H9 (cell line): ENCODE measurements at regions not wholly inside any gene's neighbourhood (a gene's known extent, or its start where the extent isn't known, plus 50 kb on each side); places are given as distances from the start of the nearest gene placed in this dataset.

ENCODE experiments used
- DNase-seq: peaks from one replicate; pipeline ENCODE4 v3.0.0-alpha.2; 2017
- H2AFZ ChIP-seq: one replicate; pipeline ENCODE4 v1.6.1; 2013; ENCODE audit warnings: mild to moderate bottlenecking, low read length, control low read depth, moderate library complexity
- H2AK5ac ChIP-seq: 2 replicates; pipeline ENCODE4 v1.6.1; 2013; ENCODE audit warnings: low read length, control low read depth, mixed read lengths; ENCODE audit not compliant: insufficient read length
- H2BK120ac ChIP-seq: one replicate; pipeline ENCODE4 v1.6.1; 2013; ENCODE audit warnings: low read depth, mild to moderate bottlenecking, low read length, control low read depth, inconsistent platforms; ENCODE audit not compliant: poor library complexity, severe bottlenecking
- H2BK12ac ChIP-seq: 2 replicates; pipeline ENCODE4 v1.6.1; 2013; ENCODE audit warnings: low read length, control low read depth, mixed read lengths, low read depth; ENCODE audit not compliant: insufficient read length
- H2BK15ac ChIP-seq: 2 replicates; pipeline ENCODE4 v1.6.1; 2013; ENCODE audit warnings: low read depth, low read length, control low read depth
- H2BK20ac ChIP-seq: one replicate; pipeline ENCODE4 v1.6.1; 2013; ENCODE audit warnings: low read depth, mild to moderate bottlenecking, low read length, control low read depth, inconsistent platforms; ENCODE audit not compliant: poor library complexity, severe bottlenecking
- H2BK5ac ChIP-seq: 2 replicates; pipeline ENCODE4 v1.6.1; 2013; ENCODE audit warnings: low read length, control low read depth, mixed read lengths; ENCODE audit not compliant: insufficient read length
- H3K14ac ChIP-seq: 2 replicates; pipeline ENCODE4 v1.6.1; 2013; ENCODE audit warnings: low read length, control low read depth; ENCODE audit not compliant: insufficient read depth
- H3K18ac ChIP-seq: 2 replicates; pipeline ENCODE4 v1.6.1; 2013; ENCODE audit warnings: low read depth, mild to moderate bottlenecking, mixed read lengths, low read length, control low read depth; ENCODE audit not compliant: insufficient read length
- H3K23ac ChIP-seq: 2 replicates; pipeline ENCODE4 v1.6.1; 2013; ENCODE audit warnings: low read length, control low read depth, mixed read lengths, low read depth; ENCODE audit not compliant: insufficient read length
- H3K23me2 ChIP-seq: 2 replicates; pipeline ENCODE4 v1.6.1; 2013; ENCODE audit warnings: low read depth, mild to moderate bottlenecking, mixed read lengths, low read length, control low read depth; ENCODE audit not compliant: insufficient read length, poor library complexity, severe bottlenecking
- H3K27ac ChIP-seq: 2 replicates; pipeline ENCODE4 v1.5.1; 2013; ENCODE audit warnings: low read length, control low read depth, mixed read lengths, low read depth; ENCODE audit not compliant: insufficient read length
- H3K27me3 ChIP-seq: 2 replicates; pipeline ENCODE4 v1.6.1; 2013; ENCODE audit warnings: low read length, control low read depth, inconsistent platforms; ENCODE audit not compliant: insufficient read depth
- H3K4ac ChIP-seq: 2 replicates; pipeline ENCODE4 v1.6.1; 2013; ENCODE audit warnings: low read depth, mild to moderate bottlenecking, control low read depth, inconsistent platforms, low read length, moderate library complexity
- H3K4me1 ChIP-seq: 2 replicates; pipeline ENCODE4 v1.6.1; 2013; ENCODE audit warnings: low read length, control low read depth, inconsistent platforms; ENCODE audit not compliant: insufficient read depth
- H3K4me2 ChIP-seq: 2 replicates; pipeline ENCODE4 v1.6.1; 2013; ENCODE audit warnings: low read length, control low read depth, mixed read lengths; ENCODE audit not compliant: insufficient read length, insufficient read depth
- H3K56ac ChIP-seq: 2 replicates; pipeline ENCODE4 v1.6.1; 2013; ENCODE audit warnings: low read depth, mild to moderate bottlenecking, mixed read lengths, low read length, control low read depth; ENCODE audit not compliant: insufficient read length
- H3K79me1 ChIP-seq: 2 replicates; pipeline ENCODE4 v1.6.1; 2013; ENCODE audit warnings: low read depth, mild to moderate bottlenecking, moderate library complexity, low read length, control low read depth, inconsistent platforms; ENCODE audit not compliant: insufficient read depth, poor library complexity, severe bottlenecking
- H3K79me2 ChIP-seq: 2 replicates; pipeline ENCODE4 v1.6.1; 2013; ENCODE audit warnings: low read length, control low read depth, inconsistent platforms; ENCODE audit not compliant: insufficient read depth
- H3K9ac ChIP-seq: 2 replicates; pipeline ENCODE4 v1.6.1; 2013; ENCODE audit warnings: low read length, control low read depth, mixed read lengths; ENCODE audit not compliant: insufficient read length; ENCODE audit errors: extremely low read depth
- H3K9me3 ChIP-seq: one replicate; pipeline ENCODE4 v1.6.1; 2013; ENCODE audit warnings: low read depth, low read length, inconsistent platforms; ENCODE audit not compliant: control insufficient read depth
- H3T11ph ChIP-seq: one replicate; pipeline ENCODE4 v1.6.1; 2013; ENCODE audit warnings: mild to moderate bottlenecking, low read length, control low read depth, inconsistent platforms
- H4K20me1 ChIP-seq: one replicate; pipeline ENCODE4 v1.6.1; 2013; ENCODE audit not compliant: control insufficient read depth, insufficient read length, insufficient read depth
- H4K5ac ChIP-seq: 2 replicates; pipeline ENCODE4 v1.6.1; 2013; ENCODE audit warnings: low read depth, mild to moderate bottlenecking, mixed read lengths, low read length, control low read depth; ENCODE audit not compliant: insufficient read length
- H4K8ac ChIP-seq: replicated peaks from 2 replicates; pipeline ENCODE4 v1.6.1; 2013; ENCODE audit warnings: low read length, control low read depth, mixed read lengths, low read depth; ENCODE audit not compliant: insufficient read length
- H4K91ac ChIP-seq: 2 replicates; pipeline ENCODE4 v1.6.1; 2013; ENCODE audit warnings: low read depth, mild to moderate bottlenecking, moderate library complexity, mixed read lengths, low read length, control low read depth; ENCODE audit not compliant: insufficient read length
- H3K27ac Mint-ChIP-seq, 3 experiments: 2 replicates in 2 of 3; 3 replicates in 1 of 3; pipeline ENCODE4 v1.8.0; 2020 to 2021; ENCODE audit warnings: mixed read lengths in 3 of 3, mild to moderate bottlenecking in 1 of 3, moderate library complexity in 1 of 3
- H3K27me3 Mint-ChIP-seq: 2 replicates; pipeline ENCODE4 v1.8.0; 2021; ENCODE audit warnings: low read depth, mild to moderate bottlenecking, moderate library complexity, mixed read lengths
- H3K36me3 Mint-ChIP-seq, 3 experiments: 2 replicates in 2 of 3; 3 replicates in 1 of 3; pipeline ENCODE4 v1.8.0; 2020 to 2021; ENCODE audit warnings: low read depth in 3 of 3, mixed read lengths in 3 of 3; ENCODE audit not compliant: insufficient read depth in 1 of 3
- H3K4me1 Mint-ChIP-seq, 2 experiments: 2 replicates each; pipeline ENCODE4 v1.8.0; 2020; ENCODE audit warnings: mixed read lengths in 2 of 2
- H3K4me3 Mint-ChIP-seq, 2 experiments: 2 replicates in 1 of 2; 3 replicates in 1 of 2; pipeline ENCODE4 v1.8.0; 2020 to 2021; ENCODE audit warnings: mild to moderate bottlenecking in 2 of 2, mixed read lengths in 2 of 2, moderate library complexity in 1 of 2
- H3K9me3 Mint-ChIP-seq, 2 experiments: 2 replicates in 1 of 2; 3 replicates in 1 of 2; pipeline ENCODE4 v1.8.0; 2020; ENCODE audit warnings: mild to moderate bottlenecking in 2 of 2, mixed read lengths in 2 of 2, moderate library complexity in 1 of 2
- CTCF ChIP-seq: fragments of 200-600 bp; sonication (generic); conservative IDR thresholded peaks from 3 replicates; pipeline ENCODE4 v1.8.0; 2021; ENCODE audit warnings: antibody characterized with exemption, mild to moderate bottlenecking
- WGBS: extraction: QIAGEN DNeasy Blood & Tissue Kit; methylation state at CpG from one replicate; pipeline ENCODE4 v1.1.7; 2013; ENCODE audit warnings: missing lambda C conversion rate, low lambda C conversion rate, mixed read lengths; ENCODE audit not compliant: insufficient read length; ENCODE audit errors: extremely low coverage; 5-methylcytosine and 5-hydroxymethylcytosine counted together

GRCh38 chr11:115699326-115699725 is 195.1 kb upstream of the CADM1 start:
- no peak overlapping the region for H2BK12ac ChIP-seq
- no peak overlapping the region for H3K9ac ChIP-seq
- no peak overlapping the region for H3K4me2 ChIP-seq
- H2BK120ac ChIP-seq = no peak overlapping the region
- no CpG with 5 or more reads among the region's 5 CpGs for WGBS
- H3K18ac ChIP-seq = no peak overlapping the region
- H3K4ac ChIP-seq = no peak overlapping the region
- no peak overlapping the region for H4K5ac ChIP-seq
- no peak overlapping the region for H3K23ac ChIP-seq
- H3K56ac ChIP-seq = no peak overlapping the region
- no peak overlapping the region for H4K8ac ChIP-seq
- TF ChIP-seq CTCF = no peak
- no peak overlapping the region for H2BK15ac ChIP-seq
- Mint-ChIP-seq H3K9me3 (peaks cover 6 to 10% of the 10 kb centered on the region in 2 experiments; a peak in 4 of 5 replicates), H3K4me1 (peaks cover 13 to 26% of the 10 kb centered on the region in 2 experiments), H3K4me3 (no peak overlapping the region), H3K27ac (no peak overlapping the region), H3K36me3 (peaks cover 0 to 7% (median 1%) of the 10 kb centered on the region in 3 experiments; a peak in 4 of 7 replicates), H3K27me3 (peaks cover 15% of the 10 kb centered on the region)
- no peak overlapping the region for H3T11ph ChIP-seq
- no peaks in the 10 kb centered on the region for H3K79me1 ChIP-seq
- H2AFZ ChIP-seq = no peak overlapping the region
- no peak overlapping the region for H2BK20ac ChIP-seq
- no peaks in the 10 kb centered on the region for H4K20me1 ChIP-seq
- H3K14ac ChIP-seq = no peak overlapping the region
- no peak overlapping the region for H2AK5ac ChIP-seq
- no peaks in the 10 kb centered on the region for H3K79me2 ChIP-seq
- no peaks in the 10 kb centered on the region for H3K4me1 ChIP-seq
- no peaks in the 10 kb centered on the region for H3K9me3 ChIP-seq
- H3K27ac ChIP-seq = no peak overlapping the region
- no peaks in the 10 kb centered on the region; the same call in 1 of the 2 replicates for H3K27me3 ChIP-seq
- H4K91ac ChIP-seq = no peak overlapping the region
- H2BK5ac ChIP-seq = no peak overlapping the region
- no peaks in the 10 kb centered on the region for H3K23me2 ChIP-seq
- no peak for DNase-seq
